ENCODE measurements at regions not wholly inside any gene's neighbourhood (a gene's known extent, or its start where the extent isn't known, plus 50 kb on each side); places are given as distances from the start of the nearest gene placed in this dataset.

GRCh38 chr5:167585184-167585583 is 706.3 kb upstream of the WWC1 start:
- TF ChIP-seq CTCF (IDR thresholded peaks at IDR 0.05) (no peak), POLR2A (IDR thresholded peaks at IDR 0.05) (no peak)
